Activated CD4-positive, alpha-beta T cell treated with anti-CD3 and anti-CD28 coated beads, Interleukin-10, Interleukin-2, amounts not matched to agents 100 ng/mL and 50 ng/mL, durations not matched to agents 16 hours and 8 hours (primary cell): ENCODE measurements at regions not wholly inside any gene's neighbourhood (a gene's known extent, or its start where the extent isn't known, plus 50 kb on each side); places are given as distances from the start of the nearest gene placed in this dataset.
"Not testable (repeated sequence)": the region's sequence is repeated elsewhere in the genome, so short reads cannot be mapped to it uniquely, and the experiment has no call there.

Experiments
- DNase-seq: peaks from one replicate; pipeline ENCODE4 v3.0.0-alpha.2; 2020

DNA sequence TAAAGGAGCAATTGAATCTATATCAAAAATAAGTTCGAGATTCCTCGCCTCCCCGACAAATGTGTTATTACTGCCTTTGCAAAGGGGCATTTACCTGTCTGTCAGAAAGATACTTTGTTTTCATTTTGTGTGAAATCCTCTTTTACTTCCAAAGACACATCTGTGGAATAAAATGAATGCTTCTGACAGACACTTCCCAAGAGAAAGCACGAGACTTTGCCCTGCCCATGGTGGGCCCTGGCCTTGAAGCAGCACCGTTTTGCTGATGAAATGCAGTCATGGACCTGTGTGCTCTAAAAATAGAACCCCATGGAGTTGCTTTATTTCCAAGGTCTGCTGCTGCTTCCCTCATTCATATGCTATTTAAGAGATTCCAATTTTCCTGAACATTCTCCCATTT is 85.9 kb upstream of the USP47 start:
- DNase-seq = no peak

DNA sequence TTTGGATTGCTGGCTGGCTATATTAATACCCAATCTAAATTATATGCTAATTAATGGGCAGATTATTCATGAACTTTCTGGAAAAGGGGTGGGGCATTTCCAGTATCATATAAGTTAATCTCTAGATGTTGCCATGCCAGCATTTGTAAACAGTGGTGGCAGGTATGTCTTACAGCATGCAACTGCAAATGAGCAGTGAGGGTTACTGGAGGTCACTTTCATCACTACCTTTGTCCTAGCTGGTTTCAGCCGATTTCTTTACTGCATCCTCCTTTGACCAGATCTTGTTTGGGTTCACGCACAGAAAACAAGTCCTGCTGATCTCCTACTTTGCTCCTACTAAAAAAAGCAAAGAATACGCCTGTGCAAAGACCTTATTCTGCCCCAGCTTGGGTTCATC is 89.1 kb upstream of the USP47 start:
- no peak for DNase-seq

DNA sequence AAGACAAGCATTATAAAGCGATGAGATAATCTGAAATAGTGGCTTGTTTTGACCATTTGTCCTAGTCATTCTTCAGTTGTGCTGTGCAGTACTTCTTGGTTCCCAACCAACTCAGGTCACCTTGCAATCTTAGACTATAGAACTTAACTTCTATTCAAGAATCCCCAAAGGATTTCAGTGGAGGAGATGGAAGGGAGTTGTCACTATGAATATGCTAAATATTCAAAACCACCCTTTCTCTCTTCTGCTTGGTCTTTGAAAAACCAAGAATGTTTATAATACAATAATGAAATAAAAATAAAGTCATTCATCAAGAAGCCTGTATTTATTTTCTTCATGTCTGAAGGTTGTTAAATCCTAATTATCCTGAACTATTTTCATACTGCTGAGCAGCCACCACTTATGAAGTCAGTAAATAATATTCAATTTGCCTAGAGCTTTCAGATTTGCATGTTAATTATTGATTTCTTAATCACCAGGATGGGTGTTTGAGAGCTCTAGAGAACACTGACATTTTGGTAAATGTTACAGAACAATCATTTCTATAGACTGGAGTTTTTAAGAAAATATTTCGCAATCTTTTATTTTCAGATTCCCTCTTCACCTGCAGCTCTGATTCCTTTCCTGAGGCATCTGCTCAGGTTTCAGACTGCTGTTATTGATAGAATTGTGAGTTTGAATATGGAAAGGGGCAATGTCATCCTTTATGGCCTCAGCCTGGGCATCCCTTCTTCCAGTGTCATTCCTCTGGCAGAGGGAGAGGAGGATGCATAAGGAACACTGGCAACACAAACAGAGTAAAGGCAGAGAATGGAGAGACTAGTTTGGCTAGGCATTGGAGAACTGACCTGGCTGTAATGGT is 91.5 kb upstream of the USP47 start:
- no peak for DNase-seq

DNA sequence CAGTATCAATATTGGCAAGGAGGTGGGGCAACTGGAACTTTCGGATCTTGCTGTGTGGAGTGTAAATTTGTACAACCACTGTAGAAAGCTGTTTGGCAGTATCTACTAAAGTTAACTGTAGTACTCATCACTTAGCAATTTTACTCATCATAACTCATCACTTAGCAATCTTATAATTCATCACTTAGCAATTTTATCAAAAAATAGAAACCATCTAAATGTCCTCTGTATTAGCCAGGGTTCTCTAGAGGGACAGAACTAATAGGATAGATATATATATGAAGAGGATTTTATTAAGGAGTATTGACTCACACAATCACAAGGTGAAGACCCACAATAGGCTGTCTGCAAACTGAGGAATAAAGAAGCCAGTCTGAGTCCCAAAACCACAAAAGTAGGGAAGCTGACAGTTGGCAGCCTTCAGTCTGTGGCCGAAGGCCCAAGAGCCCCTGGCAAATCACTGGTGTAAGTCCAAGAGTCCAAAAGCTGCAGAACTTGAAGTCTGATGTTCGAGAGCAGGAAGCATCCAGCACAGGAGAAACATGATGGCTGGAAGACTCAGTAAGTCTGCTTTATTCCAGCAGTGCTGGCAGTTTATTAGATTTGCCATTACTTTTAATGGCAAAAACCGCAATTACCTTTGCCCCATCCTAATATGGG is 92.9 kb upstream of the USP47 start:
- DNase-seq = no peak

DNA sequence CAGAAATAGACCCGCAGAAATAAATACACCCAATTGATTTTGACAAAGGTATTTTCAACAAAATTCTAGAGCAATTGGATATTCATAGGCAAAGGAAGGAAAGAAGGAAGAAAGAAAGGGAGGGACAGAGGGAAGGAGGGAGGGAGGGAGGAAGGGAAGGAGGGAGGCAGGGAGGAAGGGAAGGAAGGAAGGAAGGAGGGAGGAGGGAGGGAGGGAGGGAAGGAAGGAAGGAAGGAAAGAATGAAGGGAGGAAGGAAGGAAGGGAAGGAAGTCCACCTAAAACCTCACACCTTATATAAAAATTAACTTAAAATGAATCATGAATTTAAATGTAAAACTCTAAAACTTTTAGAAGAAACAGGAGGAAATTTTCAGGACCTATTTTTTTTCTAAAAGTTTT is 94.2 kb upstream of the USP47 start:
- no peak for DNase-seq

DNA sequence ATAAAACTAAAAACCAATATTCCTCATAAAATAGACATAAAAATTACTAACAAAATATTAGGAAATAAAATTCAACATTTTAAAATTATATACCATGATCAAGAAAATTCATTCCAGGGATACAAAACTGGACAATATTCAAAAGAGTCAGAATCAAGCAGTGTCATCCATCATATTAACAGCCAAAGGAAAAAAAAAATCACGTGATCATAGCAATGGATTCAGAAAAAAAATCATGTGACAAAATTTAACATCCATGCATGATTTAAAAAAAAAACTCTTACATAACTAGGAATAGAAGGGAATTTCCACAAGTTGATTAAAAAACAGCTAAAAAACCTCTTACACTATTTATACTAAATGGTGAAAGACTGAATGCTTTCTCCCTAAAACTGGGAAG is 95.3 kb upstream of the USP47 start:
- no peak for DNase-seq

DNA sequence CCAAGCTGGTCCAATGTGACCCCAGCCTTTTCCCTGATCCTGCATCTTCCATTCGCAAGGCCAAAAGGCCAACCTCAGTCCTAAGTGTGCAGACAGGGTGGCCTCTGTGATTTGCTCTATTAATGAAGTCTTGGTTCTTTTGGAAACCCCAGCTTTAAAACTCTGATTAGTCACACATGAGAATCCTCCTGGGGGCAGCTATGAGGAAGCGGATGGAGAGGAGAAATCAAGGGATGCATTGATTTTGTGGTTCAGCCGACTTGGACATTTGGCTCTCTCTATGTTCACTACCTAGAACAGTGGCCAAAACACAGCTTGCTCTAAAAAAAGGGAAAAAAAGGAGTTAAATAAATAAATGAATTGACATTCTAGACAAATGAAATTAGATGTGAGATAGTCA is 98.6 kb upstream of the USP47 start:
- DNase-seq = no peak

DNA sequence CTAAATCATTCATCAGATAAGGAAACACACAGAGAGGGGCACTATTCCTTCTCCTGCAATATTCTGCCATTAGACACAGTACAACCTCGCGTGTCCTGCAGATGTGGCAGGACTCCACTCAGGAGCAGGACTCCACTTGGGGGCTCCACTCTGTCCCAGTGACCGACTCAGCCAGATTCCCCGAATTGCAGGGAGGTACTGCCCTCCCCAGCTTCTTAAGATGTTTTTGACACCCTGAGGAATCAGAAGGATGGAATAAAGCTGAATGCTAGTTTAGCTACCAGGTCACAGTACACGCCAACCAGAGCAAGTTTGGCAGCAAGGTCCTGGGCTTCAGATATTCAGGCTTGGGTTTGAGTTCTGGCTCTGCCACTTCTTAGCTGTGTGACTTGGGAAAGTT is 99.3 kb upstream of the USP47 start:
- DNase-seq = no peak

DNA sequence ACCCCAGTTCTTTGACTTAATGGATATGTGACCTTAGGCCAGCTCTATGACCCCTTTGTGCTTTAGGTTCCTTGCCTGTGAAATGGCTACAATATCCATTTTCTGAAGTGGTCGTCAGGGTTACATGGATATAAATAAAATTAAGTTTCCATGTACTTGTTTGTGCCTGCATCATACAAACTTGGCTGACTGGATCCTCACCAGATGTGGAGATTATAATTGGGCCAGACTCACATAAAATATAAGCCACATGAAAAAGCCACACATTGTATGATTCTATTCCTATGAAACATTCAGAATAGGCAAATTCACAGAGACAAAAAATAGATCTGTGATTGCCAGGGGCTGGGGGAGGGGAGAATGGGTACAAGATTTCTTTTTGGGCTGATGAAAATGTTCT is 100.9 kb upstream of the USP47 start:
- no peak for DNase-seq

DNA sequence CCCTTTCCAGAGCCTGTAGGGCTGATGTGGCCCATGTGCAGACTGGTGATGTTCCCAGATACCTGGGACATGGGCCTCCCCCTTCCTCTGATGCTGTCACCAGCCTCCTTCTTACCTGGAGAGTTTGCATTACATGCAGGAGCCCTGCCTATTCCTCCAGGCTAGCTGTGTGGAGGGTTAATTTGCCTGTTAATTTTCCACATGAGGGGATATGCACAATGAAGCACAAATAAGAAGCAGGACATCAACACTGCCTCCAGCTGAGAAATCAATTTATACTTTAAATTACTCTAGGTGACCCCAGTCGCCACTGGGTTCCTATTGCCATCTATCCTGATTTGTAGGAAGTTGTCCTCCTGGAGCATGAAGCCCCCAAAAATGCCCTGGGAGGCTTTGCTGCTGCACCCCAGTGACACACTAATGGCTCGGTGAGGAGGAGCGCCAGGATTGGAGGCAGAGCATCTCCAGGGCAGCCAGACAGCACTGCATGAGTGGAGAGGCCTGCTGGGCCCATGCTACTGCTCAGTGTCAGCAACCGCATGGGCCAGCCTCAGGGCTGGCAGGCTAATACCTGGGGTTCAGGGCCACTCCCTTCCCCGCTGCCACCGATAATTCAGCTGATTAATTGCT is 101.6 kb upstream of the USP47 start:
- DNase-seq = no peak

DNA sequence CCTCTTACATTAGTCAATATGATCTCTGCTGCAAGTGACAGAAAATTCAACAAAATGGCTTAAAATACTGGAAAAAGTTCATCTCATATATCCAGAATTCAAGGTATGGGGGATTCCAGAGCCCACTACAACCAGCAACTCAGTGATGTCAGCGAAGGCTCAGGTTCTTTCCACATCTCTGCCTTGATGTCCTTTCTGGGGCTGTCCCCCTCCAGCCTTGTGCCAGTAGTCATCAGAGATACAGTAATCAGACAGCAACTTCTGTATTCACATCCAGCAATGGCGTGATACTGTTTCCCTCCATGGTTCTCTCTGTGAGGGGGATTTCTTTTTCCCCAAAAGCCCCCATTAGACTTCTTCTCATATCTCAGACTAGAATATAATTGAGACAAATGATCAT is 103.4 kb upstream of the USP47 start:
- no peak for DNase-seq

DNA sequence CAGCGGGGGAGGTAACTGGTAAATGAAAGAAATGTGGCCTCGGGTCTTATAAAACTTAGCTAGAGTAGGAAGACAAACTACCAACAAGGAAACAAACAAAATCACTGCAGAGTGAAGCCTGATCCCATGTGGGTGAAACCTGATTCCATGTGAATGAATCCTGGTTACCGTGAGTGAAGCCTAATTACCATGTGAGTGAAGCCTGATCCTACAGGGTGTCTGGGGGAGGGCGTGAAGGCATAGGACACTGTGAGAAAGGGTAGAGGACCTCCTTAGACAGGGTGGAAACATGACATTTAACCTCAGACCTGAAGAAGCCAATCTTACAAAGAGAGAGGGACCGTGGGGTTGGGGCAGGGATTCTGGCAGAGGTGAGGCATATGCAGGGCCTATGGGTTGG is 106.2 kb upstream of the USP47 start:
- DNase-seq = no peak

DNA sequence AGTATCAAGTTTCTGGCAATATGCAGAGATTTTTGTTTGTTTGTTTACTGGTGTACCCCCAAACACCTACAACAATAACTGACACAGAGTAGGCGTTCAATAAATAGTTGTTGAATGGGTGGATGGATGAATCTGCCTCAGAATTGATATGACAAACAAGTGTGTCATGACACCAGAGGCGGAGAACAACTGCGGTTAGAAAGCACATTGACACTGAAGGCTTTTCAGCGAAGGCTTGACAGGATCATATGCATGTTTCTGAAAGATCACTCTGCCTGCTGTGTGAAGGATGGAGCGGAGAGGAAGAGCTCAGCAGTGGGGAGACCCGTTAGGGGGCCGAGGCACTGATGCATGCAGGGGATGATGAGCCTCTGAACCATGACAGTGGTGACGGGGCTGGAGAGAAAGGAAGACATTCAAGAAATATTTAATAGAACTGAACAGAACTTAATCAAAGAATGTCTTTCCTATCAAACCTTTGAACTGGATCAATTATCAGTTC is 108.5 kb upstream of the USP47 start:
- DNase-seq = no peak

DNA sequence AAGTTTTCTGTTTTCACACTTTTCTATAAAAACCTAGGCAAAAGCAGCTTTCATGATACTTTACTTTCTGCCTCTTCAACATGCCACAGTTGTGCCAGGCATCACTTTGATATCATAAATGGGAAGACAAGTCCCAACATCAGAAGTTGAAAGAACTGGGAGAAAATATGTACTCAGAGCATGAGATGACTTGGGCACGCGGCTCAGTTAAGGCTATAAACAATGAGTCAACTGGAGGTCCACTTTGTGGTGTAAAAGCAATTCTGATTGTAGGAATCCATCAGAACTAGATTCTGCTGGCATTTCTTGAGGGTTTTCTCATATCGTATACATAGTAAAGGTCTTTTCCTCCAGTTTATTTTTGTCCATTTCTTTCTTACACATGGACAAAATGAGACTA is 109.7 kb upstream of the USP47 start:
- DNase-seq = no peak

DNA sequence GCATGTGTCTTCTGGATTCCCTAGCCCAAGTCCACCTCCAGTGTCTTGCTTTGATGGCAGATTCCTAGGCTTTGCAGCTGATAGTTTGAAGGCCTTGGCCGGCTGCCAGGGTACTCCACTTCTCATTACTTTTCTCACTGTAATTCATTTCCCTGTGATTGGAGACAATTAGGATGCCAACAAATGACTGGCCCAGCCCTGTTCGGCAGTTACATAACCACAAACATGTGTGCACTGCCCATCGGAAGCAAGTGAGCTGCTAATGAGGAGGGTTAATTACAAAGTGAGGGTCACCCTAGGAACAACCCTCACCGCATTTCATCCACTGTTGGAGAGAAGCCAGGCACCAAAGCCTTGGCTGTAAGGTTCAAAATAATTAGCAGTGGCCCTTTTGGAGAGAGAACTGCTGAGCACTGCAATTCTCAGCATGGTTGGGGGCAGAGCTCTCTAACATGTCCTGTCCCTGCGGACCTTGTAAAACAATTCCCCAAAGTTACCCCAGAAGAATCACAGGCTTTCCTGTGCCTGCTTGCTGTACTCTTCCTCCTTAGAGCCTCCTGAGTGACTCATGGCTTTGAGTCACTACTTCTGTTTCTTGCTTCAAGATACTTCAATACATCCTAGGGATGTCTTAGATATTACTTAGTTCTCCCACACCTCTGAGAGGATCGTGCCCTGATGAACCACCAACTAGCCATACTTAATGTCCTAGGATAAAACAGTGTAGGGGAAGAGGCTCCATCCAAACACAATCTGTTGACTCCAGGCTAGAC is 109.7 kb upstream of the GALNT18 start:
- no peak for DNase-seq

DNA sequence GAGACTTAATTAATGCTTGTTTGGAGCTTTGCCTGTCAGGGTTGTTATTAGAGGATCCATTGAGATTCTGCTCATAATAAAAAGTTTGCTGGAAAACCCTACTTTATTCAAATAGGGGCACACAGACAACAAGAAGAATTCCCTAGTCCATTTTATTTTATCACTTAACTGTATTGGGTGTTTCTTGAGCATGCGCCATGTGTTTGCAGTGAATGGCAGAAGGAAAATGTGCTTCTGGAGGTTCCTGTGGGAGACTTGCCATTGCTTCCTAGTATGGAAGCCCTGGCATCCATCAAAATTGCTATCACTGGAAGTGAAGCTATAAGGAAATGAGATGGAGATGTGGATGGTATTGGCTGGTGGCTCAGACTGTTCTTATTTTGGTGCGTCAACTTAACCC is 106.6 kb upstream of the GALNT18 start:
- no peak for DNase-seq

DNA sequence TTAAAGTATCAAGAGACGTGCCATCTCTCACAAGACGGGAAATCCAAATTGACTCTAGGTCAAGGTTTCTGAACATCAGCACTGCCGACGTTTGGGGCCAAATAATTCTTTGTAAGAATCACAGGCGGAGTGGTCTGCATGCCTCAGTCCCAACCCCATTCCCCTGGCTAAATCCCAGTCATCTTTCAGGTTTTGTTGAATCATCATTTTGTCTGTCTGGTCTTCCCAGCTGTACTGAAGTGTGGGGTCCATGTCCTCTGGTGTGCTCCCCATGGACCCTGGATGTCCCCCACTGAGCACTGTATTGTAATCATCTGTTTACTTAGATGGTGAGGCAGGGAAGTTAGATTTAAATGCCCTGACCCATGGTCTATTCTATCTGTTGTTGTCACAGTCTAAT is 103.6 kb upstream of the GALNT18 start:
- no peak for DNase-seq

DNA sequence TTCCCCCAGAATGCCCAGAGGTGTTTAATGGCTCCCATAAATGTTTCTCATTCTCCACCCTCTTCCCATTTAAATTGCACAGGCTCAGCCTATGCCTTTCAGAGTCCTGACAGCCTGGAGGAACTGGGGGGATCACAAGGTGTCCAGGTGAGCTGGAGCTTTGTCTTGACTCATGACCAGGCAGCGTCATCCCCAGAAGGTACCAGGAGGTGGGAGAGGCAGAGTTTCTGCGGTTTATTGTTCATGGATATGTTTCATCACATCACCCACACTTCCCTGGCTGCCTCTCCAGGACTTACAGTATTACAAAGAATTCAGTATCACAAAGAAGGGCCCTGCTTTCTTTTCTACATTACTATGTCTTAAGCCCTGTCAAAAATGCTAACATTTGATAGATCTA is 103.2 kb upstream of the GALNT18 start:
- no peak for DNase-seq

DNA sequence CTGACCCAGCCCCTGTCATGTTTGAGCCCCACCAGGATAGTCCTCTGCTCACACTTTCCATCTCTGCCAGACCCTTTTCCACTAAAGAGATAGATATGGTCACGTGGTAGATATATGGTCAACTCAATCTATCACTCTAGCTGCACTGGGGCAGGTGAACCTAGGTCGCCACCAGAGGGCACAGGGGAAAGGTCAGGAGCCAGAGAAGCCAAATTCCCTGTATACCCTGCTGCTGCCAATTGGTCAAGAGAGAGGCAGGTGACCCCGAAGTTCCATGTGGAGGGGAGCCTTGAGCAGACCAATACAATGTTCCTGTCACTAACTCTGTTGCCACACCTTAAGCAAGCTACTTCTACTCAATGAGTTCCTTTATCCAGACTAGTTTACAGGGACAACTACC is 101.1 kb upstream of the GALNT18 start:
- DNase-seq = no peak

DNA sequence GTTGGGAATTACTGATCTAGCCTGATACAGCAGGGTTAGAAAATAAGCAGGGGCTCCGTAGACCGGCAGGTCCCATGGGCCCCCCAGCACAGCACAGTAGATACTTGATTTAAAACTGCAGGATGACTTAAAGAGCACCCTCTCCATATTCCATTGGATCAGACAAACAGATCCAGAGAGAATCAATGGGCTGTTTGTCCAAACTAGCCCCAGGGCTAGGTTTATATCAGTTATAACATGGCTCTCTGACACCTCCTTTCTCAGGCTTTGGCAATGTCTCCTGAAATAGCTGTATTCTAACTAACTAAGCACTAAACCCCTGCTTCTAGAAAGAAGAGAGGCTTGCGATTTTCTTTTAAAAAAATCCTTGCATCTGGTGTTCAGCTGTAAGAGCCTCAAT is 100.4 kb upstream of the GALNT18 start:
- DNase-seq = no peak

DNA sequence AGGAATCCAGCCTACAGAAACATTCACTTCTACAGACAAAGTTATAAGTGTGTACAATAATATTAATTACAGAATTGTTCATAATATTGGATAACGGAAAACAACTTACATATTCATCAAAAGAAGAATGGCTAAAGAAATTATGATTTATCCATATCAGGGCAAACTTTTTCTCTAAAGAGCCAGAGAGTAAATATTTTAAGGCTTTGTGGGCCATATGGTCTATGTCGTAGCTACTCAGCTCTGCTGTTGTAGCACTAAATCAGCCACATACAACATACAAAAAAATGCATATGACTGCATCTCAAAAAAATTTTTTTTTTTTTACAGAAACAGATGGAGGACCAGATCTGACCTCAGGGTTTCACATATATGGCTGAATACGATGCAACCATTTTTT is 96.7 kb upstream of the GALNT18 start:
- DNase-seq = no peak

DNA sequence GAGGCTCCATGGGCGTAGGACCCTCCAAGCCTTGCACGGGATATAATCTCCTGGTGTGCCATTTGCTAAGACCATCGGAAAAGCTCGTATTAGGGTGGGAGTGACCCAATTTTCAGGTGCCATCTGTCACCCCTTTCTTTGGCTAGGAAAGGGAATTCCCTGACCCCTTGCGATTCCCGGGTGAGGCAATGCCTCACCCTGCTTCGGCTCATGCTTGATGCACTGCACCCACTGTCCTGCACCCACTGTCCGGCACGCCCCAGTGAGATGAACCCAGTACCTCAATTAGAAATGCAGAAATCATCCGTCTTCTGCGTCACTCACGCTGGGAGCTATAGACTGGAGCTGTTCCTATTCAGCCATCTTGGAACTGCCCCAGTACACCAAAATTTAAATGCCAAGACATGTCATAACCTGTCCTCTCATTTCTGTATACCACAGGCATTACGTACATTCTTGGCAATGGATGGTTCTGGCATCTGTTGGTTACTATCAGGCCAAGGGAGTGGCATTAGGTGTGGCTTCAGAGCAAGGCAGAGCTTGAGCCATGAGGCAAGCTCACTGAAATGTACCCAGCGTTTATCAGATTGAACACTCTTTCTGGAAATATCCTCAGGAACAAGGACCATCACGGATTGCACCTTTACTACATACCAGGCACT is 95.4 kb upstream of the GALNT18 start:
- no peak for DNase-seq

DNA sequence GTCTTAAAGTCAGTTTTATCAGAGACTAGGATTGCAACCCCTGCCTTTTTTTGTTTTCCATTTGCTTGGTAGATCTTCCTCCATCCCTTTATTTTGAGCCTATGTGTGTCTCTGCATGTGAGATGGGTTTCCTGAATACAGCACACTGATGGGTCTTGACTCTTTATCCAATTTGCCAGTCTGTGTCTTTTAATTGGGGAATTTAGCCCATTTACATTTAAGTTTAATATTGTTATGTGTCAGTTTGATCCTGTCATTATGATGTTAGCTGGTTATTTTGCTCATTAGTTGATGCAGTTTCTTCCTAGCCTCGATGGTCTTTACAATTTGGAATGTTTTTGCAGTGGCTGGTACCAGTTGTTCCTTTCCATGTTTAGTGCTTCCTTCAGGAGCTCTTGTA is 93.3 kb upstream of the GALNT18 start:
- DNase-seq = not testable (repeated sequence)
